ENCODE measurements at regions not wholly inside any gene's neighbourhood (a gene's known extent, or its start where the extent isn't known, plus 50 kb on each side); places are given as distances from the start of the nearest gene placed in this dataset.
"Not testable (repeated sequence)": the region's sequence is repeated elsewhere in the genome, so short reads cannot be mapped to it uniquely, and the experiment has no call there.

DNA sequence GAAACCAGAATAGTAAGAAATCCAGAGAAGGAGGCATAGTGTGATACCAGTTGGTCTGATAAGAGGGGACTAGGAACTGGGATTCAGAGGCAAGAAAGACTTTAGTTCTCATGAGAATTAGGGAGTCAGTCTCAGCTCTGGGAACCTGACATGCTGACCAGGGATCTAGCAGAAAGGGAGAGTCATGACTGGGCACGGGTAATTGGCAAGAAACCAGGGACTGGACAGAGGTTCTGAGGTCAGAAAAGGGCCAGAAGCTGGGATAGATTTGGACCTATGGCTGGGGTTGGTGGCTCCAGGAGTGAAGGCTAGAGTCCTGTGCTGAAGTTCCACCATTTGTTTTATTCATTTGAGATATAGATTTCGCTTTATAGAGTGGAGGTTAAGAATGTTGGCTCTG lies 110.2 kb upstream of the C1GALT1C1 start:
- no peak for ATAC-seq (ENCODE audit: low read depth in 2 of 2)
- Histone ChIP-seq H3K4me3 (ENCODE audit: low read depth, low read length) (no peak overlapping the region), H3K9me3 (ENCODE audit: control insufficient read depth in 2 of 2, low read length in 2 of 2) (no peaks in the 10 kb centered on the region), H3K36me3 (ENCODE audit: control insufficient read depth, insufficient read depth, low read length) (no peaks in the 10 kb centered on the region), H3K27ac (ENCODE audit: insufficient read depth, low read length, poor library complexity, severe bottlenecking) (no peak overlapping the region), H3K27me3 (ENCODE audit: control insufficient read depth, insufficient read depth, low read length) (no peaks in the 10 kb centered on the region), H3K4me1 (ENCODE audit: control insufficient read depth, insufficient read depth, low read length, poor library complexity, severe bottlenecking) (no peaks in the 10 kb centered on the region)
- no peaks in the 10 kb centered on the region for H3K9me3 Mint-ChIP-seq
- H3K27ac Mint-ChIP-seq, result no peak overlapping the region
- H3K4me1 Mint-ChIP-seq, result no peaks in the 10 kb centered on the region
- DNase-seq, result no peak
- H3K27me3 Mint-ChIP-seq, result no peaks in the 10 kb centered on the region
- H3K36me3 Mint-ChIP-seq, result no peaks in the 10 kb centered on the region
- no peak overlapping the region for H3K4me3 Mint-ChIP-seq

DNA sequence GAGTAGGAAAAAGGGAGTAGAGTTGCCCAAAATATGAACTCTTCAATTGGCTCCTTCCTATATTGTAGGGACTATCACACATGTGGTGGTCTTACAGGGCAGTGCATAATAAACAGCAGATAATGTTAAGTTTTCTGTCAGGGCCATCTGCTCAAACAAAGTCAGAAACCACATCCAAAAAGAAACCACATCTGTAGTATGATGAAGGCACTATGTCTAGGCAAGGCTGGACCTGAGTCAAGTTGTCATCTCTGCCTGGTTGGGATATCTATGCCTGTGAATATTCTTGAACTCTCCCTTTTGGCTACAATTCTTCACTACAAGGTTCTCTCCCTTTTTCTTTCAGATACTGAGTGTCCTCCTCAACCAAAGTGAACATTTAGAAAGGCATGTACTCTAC lies 109.4 kb upstream of the C1GALT1C1 start:
- Histone ChIP-seq H3K27ac (ENCODE audit: insufficient read depth, low read length, poor library complexity, severe bottlenecking) (no peak overlapping the region), H3K9me3 (ENCODE audit: control insufficient read depth in 2 of 2, low read length in 2 of 2) (no peaks in the 10 kb centered on the region), H3K27me3 (ENCODE audit: control insufficient read depth, insufficient read depth, low read length) (no peaks in the 10 kb centered on the region), H3K36me3 (ENCODE audit: control insufficient read depth, insufficient read depth, low read length) (no peaks in the 10 kb centered on the region), H3K4me1 (ENCODE audit: control insufficient read depth, insufficient read depth, low read length, poor library complexity, severe bottlenecking) (no peaks in the 10 kb centered on the region), H3K4me3 (ENCODE audit: low read depth, low read length) (no peak overlapping the region)
- no peaks in the 10 kb centered on the region for H3K4me1 Mint-ChIP-seq
- H3K4me3 Mint-ChIP-seq, result no peak overlapping the region
- no peaks in the 10 kb centered on the region for H3K36me3 Mint-ChIP-seq
- no peak overlapping the region for H3K27ac Mint-ChIP-seq
- no peaks in the 10 kb centered on the region for H3K9me3 Mint-ChIP-seq
- DNase-seq, result no peak
- H3K27me3 Mint-ChIP-seq, result no peaks in the 10 kb centered on the region
- ATAC-seq (ENCODE audit: low read depth in 2 of 2), result no peak

DNA sequence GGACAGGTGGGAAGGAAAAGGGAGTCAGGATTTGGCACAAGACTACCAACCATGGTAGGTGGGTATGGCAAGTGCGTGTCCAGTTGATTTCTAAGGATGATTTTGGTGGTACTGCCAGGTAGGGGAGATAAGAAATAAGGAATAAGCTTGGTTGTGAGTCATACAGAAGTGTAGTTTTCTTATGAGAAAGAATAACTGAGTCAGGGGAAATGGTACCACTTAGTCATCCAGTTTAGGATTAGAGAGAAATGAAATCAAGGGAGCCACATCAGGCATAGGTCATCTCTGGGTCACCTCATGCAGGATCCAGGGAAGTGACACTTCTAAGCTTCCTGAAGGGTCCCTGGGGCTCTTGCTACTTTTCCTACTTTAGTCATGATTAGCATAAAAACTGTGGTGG lies 107.1 kb upstream of the C1GALT1C1 start:
- Histone ChIP-seq H3K9me3 (ENCODE audit: control insufficient read depth in 2 of 2, low read length in 2 of 2) (no peaks in the 10 kb centered on the region), H3K27ac (ENCODE audit: insufficient read depth, low read length, poor library complexity, severe bottlenecking) (no peak overlapping the region)
- ATAC-seq (ENCODE audit: low read depth in 2 of 2), result no peak

DNA sequence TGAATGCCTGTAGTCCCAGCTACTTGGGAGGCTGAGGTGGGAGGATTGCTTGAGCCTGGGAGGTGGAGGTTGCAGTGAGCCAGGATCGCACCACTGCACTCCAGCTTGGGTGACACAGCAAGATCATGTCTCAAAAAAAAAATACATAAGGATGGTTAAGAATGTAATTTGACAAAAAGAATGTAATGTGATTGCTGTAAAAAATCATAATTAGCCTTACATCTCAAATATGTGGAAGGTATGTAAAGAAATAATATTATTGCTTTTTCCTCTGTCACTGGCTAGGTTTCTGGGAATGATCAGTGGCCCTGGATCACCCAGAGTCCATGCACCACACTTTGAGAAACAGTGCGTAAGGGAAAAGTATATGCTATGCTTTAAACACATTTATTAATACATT lies 106.1 kb upstream of the C1GALT1C1 start:
- Mint-ChIP-seq H3K9me3 (peaks cover 0 to 1% (median 0%) of the 10 kb centered on the region in 7 donors), H3K4me1 (no peaks in the 10 kb centered on the region), H3K27me3 (no peaks in the 10 kb centered on the region), H3K27ac (no peak overlapping the region), H3K4me3 (no peak overlapping the region), H3K36me3 (no peaks in the 10 kb centered on the region)
- ATAC-seq (ENCODE audit: low read depth in 2 of 2) (no peak), DNase-seq (no peak)
- H3K4me1 ChIP-seq (ENCODE audit: control insufficient read depth, insufficient read depth, low read length, poor library complexity, severe bottlenecking), result no peaks in the 10 kb centered on the region
- no peaks in the 10 kb centered on the region for H3K9me3 ChIP-seq (ENCODE audit: control insufficient read depth in 2 of 2, low read length in 2 of 2)
- H3K27ac ChIP-seq (ENCODE audit: insufficient read depth, low read length, poor library complexity, severe bottlenecking), result no peak overlapping the region
- no peak overlapping the region for H3K4me3 ChIP-seq (ENCODE audit: low read depth, low read length)
- no peaks in the 10 kb centered on the region for H3K36me3 ChIP-seq (ENCODE audit: control insufficient read depth, insufficient read depth, low read length)
- H3K27me3 ChIP-seq (ENCODE audit: control insufficient read depth, insufficient read depth, low read length), result no peaks in the 10 kb centered on the region

More for the DNA sequence above, 107.1 kb upstream of the C1GALT1C1 start:
- no peak overlapping the region for H3K4me3 Mint-ChIP-seq
- Histone ChIP-seq H3K4me3 (ENCODE audit: low read depth, low read length) (no peak overlapping the region), H3K36me3 (ENCODE audit: control insufficient read depth, insufficient read depth, low read length) (no peaks in the 10 kb centered on the region), H3K27me3 (ENCODE audit: control insufficient read depth, insufficient read depth, low read length) (no peaks in the 10 kb centered on the region), H3K4me1 (ENCODE audit: control insufficient read depth, insufficient read depth, low read length, poor library complexity, severe bottlenecking) (no peaks in the 10 kb centered on the region)
- no peak for DNase-seq
- peaks cover 0 to 1% (median 0%) of the 10 kb centered on the region in 7 donors for H3K9me3 Mint-ChIP-seq
- no peaks in the 10 kb centered on the region for H3K4me1 Mint-ChIP-seq
- H3K27ac Mint-ChIP-seq, result no peak overlapping the region
- H3K27me3 Mint-ChIP-seq, result no peaks in the 10 kb centered on the region
- H3K36me3 Mint-ChIP-seq, result no peaks in the 10 kb centered on the region

DNA sequence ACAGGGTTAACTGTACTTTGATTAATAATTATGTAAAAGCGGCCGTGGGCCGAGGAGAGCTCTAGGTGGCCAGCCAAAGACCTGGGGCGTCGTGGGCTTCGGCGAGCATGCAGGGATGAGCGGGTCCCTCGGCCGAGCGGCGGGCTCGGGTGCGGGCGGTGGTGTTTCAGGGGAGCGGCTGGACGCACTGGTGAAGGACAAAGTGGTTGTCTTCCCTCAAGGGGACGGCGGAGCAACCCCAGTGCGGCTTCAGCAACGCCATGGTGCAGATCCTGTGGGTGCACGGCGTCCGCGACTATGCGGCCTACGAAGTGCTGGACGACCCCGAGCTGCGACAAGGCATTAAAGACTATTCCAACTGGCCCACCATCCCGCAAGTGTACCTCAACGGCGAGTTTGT lies 103.0 kb upstream of the C1GALT1C1 start:
- DNase-seq (no peak), ATAC-seq (ENCODE audit: low read depth in 2 of 2) (no peak)
- H3K27me3 Mint-ChIP-seq, result no peaks in the 10 kb centered on the region
- Histone ChIP-seq H3K4me3 (ENCODE audit: low read depth, low read length) (no peak overlapping the region), H3K4me1 (ENCODE audit: control insufficient read depth, insufficient read depth, low read length, poor library complexity, severe bottlenecking) (no peaks in the 10 kb centered on the region), H3K36me3 (ENCODE audit: control insufficient read depth, insufficient read depth, low read length) (no peaks in the 10 kb centered on the region), H3K27me3 (ENCODE audit: control insufficient read depth, insufficient read depth, low read length) (no peaks in the 10 kb centered on the region), H3K9me3 (ENCODE audit: control insufficient read depth in 2 of 2, low read length in 2 of 2) (no peaks in the 10 kb centered on the region), H3K27ac (ENCODE audit: insufficient read depth, low read length, poor library complexity, severe bottlenecking) (no peak overlapping the region)
- peaks cover 0 to 3% (median 0%) of the 10 kb centered on the region in 7 donors for H3K9me3 Mint-ChIP-seq
- H3K27ac Mint-ChIP-seq, result no peak overlapping the region
- H3K4me1 Mint-ChIP-seq, result no peaks in the 10 kb centered on the region
- no peaks in the 10 kb centered on the region for H3K36me3 Mint-ChIP-seq
- no peak overlapping the region for H3K4me3 Mint-ChIP-seq

DNA sequence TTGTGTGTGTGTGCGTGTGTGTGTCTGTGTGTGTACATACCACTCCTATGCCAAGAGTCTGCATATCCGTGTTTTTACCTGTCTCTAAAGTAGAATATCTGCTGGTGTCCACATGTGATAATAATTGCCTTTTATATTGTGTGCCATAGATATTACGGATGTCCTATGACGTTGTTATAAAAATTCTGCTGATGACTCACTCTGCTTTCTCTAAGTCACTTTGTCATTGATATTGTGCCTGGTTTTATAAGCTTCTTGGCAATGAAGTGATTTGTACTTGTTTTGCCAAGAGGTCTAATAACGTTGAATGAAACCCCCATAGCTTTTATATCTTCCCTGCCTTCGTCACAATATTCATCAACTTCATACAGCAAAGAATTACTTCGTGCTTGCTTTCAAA lies 102.6 kb upstream of the C1GALT1C1 start:
- Mint-ChIP-seq H3K4me3 (no peak overlapping the region), H3K4me1 (no peaks in the 10 kb centered on the region), H3K36me3 (no peaks in the 10 kb centered on the region), H3K9me3 (peaks cover 0 to 3% (median 0%) of the 10 kb centered on the region in 7 donors), H3K27me3 (no peaks in the 10 kb centered on the region), H3K27ac (no peak overlapping the region)
- no peak for ATAC-seq (ENCODE audit: low read depth in 2 of 2)
- Histone ChIP-seq H3K9me3 (ENCODE audit: control insufficient read depth in 2 of 2, low read length in 2 of 2) (no peaks in the 10 kb centered on the region), H3K36me3 (ENCODE audit: control insufficient read depth, insufficient read depth, low read length) (no peaks in the 10 kb centered on the region), H3K4me1 (ENCODE audit: control insufficient read depth, insufficient read depth, low read length, poor library complexity, severe bottlenecking) (no peaks in the 10 kb centered on the region), H3K4me3 (ENCODE audit: low read depth, low read length) (no peak overlapping the region), H3K27me3 (ENCODE audit: control insufficient read depth, insufficient read depth, low read length) (no peaks in the 10 kb centered on the region), H3K27ac (ENCODE audit: insufficient read depth, low read length, poor library complexity, severe bottlenecking) (no peak overlapping the region)
- no peak for DNase-seq

DNA sequence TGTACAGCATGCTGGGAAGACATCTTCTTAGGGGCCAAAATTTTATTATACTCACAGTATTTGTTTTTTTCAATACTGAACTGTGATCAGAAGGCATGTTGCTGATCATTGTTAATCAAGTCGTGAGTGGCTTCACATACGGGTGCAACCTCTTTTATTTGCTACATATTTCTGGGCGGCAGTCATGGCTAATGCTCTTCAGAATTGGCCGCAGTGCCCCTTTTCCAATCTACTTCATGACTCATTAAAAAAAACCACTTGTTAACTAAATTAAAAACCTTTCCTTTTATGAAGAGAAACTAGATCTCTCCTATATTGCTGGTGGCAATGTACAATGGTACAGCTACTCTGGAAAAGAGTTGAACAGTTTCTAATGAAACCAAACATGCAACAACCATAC lies 101.5 kb upstream of the C1GALT1C1 start:
- H3K36me3 ChIP-seq (ENCODE audit: control insufficient read depth, insufficient read depth, low read length), result no peaks in the 10 kb centered on the region
- Mint-ChIP-seq H3K9me3 (peaks cover 0 to 3% (median 0%) of the 10 kb centered on the region in 7 donors), H3K4me3 (no peak overlapping the region), H3K27me3 (peaks cover 4% of the 10 kb centered on the region), H3K36me3 (no peaks in the 10 kb centered on the region), H3K27ac (no peak overlapping the region), H3K4me1 (no peaks in the 10 kb centered on the region)
- H3K4me1 ChIP-seq (ENCODE audit: control insufficient read depth, insufficient read depth, low read length, poor library complexity, severe bottlenecking), result no peaks in the 10 kb centered on the region
- DNase-seq (no peak), ATAC-seq (ENCODE audit: low read depth in 2 of 2) (no peak)
- H3K27ac ChIP-seq (ENCODE audit: insufficient read depth, low read length, poor library complexity, severe bottlenecking), result no peak overlapping the region
- H3K9me3 ChIP-seq (ENCODE audit: control insufficient read depth in 2 of 2, low read length in 2 of 2), result no peaks in the 10 kb centered on the region
- no peak overlapping the region for H3K4me3 ChIP-seq (ENCODE audit: low read depth, low read length)
- H3K27me3 ChIP-seq (ENCODE audit: control insufficient read depth, insufficient read depth, low read length), result no peaks in the 10 kb centered on the region

DNA sequence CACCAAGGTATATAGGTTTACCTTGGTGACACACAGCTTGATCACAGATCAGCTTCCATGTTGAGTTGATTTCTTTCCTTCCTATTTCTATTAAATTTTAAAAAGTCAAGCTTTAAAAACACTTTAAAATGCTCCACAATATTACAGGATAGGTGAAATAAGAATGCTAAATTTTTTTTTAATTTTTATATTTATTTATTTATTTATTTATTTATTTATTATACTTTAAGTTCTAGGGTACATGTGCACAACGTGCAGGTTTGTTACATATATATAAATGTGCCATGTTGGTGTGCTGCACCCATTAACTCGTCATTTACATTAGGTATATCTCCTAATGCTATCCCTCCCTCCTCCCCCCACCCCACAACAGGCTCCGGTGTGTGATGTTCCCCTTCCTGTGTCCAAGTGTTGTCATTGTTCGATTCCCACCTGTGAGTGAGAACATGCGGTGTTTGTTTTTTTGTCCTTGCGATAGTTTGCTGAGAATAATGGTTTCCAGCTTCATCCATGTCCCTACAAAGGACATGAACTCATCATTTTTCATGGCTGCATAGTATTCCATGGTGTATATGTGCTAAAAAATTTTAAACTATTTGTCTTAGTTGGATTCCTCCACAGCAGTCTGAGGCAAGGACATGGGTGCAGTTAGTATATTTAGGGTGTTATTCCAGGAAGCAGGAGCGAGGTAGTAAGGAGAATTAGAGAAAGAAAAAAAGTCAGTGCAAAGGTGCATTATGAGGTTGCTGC lies 99.8 kb upstream of the C1GALT1C1 start:
- ATAC-seq (ENCODE audit: low read depth in 2 of 2), result not testable (repeated sequence)

More for the DNA sequence above, 99.8 kb upstream of the C1GALT1C1 start:
- not testable (repeated sequence) for H3K36me3 Mint-ChIP-seq; H3K27ac Mint-ChIP-seq; H3K27me3 ChIP-seq (ENCODE audit: control insufficient read depth, insufficient read depth, low read length); H3K36me3 ChIP-seq (ENCODE audit: control insufficient read depth, insufficient read depth, low read length); H3K4me1 Mint-ChIP-seq; H3K27ac ChIP-seq (ENCODE audit: insufficient read depth, low read length, poor library complexity, severe bottlenecking); H3K4me3 Mint-ChIP-seq; H3K4me1 ChIP-seq (ENCODE audit: control insufficient read depth, insufficient read depth, low read length, poor library complexity, severe bottlenecking); H3K9me3 ChIP-seq (ENCODE audit: control insufficient read depth in 2 of 2, low read length in 2 of 2); H3K27me3 Mint-ChIP-seq; H3K4me3 ChIP-seq (ENCODE audit: low read depth, low read length); H3K9me3 Mint-ChIP-seq; DNase-seq

Data from CD4-positive, CD25-positive, alpha-beta regulatory T cell (primary cell).